ENCODE measurements at regions not wholly inside any gene's neighbourhood (a gene's known extent, or its start where the extent isn't known, plus 50 kb on each side); places are given as distances from the start of the nearest gene placed in this dataset.

DNA sequence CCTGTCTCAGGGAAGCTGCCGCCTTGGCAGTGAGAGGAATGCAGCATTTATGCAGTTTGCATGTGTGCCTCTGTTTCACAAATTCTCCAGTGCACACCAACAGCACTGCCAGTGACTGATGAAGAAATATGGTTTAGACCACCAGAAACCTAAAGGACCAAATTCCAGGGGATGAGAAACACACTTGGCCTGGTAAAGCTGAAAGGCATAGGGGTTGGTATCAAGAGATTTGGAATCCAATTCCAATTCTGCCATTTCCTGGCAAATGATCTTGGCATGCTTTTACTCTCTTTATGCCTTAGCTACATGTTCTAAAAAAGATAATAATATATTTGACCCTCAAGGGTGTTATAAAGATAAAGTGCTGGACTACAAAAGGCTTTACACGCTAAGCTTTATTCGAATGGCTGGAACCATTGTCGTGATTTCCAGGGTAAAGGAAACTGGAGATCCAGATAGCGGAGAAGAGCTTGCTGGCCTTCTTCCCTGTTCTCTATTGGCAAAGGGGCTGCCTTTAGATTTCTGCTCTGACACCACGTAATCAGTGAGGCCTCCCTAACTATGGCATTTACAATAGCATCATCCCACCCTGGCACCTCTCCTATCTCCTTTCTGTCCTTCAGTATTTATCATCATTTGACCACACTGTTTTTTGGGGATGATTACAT lies 359.8 kb upstream of the ASIC2 start:
- DNase-seq: no peak

DNA sequence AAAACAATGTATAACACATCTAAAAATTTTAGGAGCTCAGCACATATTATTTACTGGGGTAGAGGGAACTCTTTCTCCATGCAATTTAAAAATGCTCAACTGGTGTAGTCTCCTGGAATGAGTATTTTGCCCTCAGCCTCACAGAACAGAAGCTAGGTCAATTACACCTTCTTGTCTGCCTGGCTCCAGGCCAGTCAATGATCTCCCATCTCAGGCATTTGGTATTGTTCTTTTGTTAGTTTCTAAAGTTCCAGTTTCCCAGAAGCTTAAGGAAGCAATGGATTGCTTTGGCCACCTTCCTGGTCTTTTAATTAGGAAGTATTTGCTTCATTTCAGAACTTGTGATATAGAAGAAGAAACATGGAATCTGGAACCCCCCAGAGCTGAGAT lies 360.3 kb upstream of the ASIC2 start:
- DNase-seq: no peak

- no peak for DNase-seq
These were observed 364.1 kb upstream of the ASIC2 start for GRCh38 chr17:33657181-33657580.

- DNase-seq: no peak
These were observed 368.9 kb upstream of the ASIC2 start for GRCh38 chr17:33661975-33662374.

- DNase-seq: no peak
These were observed 371.2 kb upstream of the ASIC2 start for GRCh38 chr17:33664116-33664840.

- peak; percentile 12 for DNase-seq
These were observed 374.0 kb upstream of the ASIC2 start for GRCh38 chr17:33667052-33667509.

- DNase-seq: peak; percentile 19
These were observed 374.6 kb upstream of the ASIC2 start for GRCh38 chr17:33667671-33668070.

DNA sequence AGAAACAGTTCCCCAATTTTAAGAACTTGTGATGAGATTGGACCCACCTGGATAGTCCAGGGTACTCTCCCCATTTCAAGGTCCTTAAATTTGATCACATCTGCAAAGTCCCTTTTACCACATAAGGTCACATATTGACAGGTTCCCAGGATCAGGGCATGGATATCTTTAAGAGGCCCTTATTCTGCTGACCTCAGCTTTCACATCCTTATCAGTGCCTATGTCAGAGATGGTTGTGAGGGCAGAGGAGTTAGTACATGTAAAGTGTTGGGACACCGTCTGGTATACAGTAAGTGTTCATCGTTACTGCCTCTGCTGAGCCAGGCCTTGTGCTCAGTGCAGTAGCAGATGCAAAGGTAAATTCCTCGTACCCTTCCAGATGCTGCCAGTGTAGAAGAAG lies 375.4 kb upstream of the ASIC2 start:
- DNase-seq: no peak

DNA sequence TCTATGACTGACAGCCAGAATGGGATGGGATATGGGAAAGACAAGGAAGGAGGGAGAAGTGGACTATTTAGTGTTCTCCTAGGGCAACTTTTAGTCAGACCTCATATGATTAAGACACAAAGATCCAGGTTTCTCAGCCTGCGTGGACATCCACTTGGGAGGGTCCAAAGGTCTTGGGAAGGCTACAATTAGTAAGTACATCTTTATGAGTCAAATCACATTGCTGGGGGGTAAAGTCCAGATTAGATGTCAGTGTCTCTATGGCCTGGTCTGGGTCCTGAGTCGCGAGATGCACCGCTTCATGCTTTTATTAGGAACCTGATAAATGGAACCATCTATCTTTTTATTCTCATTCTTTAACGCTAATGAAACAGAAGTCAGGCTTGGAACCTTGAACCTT lies 378.4 kb upstream of the ASIC2 start:
- DNase-seq: no peak

- peak; percentile 56 for DNase-seq
These were observed 381.6 kb upstream of the ASIC2 start for GRCh38 chr17:33674685-33675084.

- no peak for DNase-seq
These were observed 383.3 kb upstream of the ASIC2 start for GRCh38 chr17:33676444-33676843.

GRCh38 chr17:33679595-33679994 lies 386.5 kb upstream of the ASIC2 start:
- no peak for DNase-seq

- no peak for DNase-seq
These were observed 387.4 kb upstream of the ASIC2 start for GRCh38 chr17:33680472-33680871.

DNA sequence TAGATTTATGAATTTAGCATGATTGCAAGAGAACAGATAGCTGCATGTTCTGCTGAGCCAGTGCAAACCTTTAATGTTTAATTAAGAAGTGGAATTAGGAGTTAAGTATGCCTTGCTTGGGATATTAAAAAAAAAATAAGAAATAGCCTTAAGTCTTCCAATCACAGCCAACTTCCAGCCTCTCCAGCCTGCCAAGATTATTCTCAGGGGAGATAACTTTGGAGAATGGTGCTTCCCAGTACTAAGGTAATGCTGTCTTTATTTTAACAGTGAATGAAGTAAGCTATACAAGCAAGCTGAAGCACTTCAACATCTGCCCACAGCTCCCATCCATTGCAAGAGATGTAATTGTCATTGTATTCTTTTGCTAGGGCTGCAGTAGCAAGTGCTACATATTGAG lies 389.5 kb upstream of the ASIC2 start:
- DNase-seq: no peak

DNA sequence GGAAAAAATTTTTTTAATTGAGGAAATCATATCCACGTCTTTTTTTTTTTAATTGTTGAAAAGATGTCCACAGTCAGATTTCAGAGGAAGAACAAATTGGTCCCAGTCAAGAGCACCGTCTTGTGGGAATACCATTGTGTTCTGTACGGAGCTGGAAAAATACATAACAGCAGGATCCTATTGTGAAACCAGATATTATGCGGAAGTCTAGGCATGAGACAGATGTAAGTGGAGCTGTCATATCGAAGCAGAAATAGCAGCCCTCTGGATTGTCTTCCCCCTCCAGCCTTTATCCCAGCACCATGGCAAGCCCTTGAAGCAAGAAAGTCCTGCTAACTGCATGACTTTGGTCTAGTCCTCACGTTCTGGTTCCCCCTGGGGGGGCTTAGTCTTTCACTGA lies 391.6 kb upstream of the ASIC2 start:
- DNase-seq: no peak

GRCh38 chr17:33686171-33686570 lies 393.1 kb upstream of the ASIC2 start:
- DNase-seq: peak; percentile 27

DNA sequence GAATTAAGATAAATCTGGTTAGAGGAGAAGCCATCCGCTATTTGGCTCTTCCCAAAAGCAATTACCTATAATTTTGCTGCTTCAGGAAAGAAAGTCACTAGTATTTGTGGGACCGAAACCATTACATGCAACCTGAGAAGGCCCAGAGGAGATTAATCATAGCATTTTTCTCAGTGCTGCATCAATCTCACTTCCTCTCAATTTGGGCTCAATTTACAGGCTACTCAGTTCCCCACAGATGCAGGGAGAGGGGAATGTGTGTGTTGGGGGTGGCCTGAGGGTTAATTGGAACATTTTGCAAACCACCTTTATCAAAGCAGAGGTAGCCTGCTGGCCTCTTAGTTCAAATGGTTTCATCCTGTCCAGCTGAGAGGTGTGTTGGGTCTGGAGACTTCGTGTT lies 394.7 kb upstream of the ASIC2 start:
- no peak for DNase-seq

GRCh38 chr17:33688771-33689170 lies 395.7 kb upstream of the ASIC2 start:
- no peak for DNase-seq

DNA sequence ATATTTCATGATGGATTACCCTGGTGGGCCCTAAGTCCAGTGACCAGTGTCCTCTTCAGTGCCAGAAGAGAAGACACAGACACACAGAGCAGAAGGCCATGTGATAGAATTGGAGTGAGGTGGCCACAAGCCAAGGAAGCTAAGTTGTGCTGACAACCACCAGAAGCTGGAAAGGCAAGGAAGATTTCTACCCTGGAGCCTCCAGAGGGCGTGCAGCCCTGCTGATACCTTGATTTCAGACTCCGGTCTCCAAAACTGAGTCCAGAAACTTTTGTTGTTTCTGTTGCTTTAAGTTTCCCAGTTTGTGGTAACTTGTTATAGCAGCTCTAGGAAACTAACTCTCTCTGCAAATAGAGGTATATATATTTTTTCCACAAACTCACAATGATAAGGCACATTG lies 396.6 kb upstream of the ASIC2 start:
- no peak for DNase-seq

DNA sequence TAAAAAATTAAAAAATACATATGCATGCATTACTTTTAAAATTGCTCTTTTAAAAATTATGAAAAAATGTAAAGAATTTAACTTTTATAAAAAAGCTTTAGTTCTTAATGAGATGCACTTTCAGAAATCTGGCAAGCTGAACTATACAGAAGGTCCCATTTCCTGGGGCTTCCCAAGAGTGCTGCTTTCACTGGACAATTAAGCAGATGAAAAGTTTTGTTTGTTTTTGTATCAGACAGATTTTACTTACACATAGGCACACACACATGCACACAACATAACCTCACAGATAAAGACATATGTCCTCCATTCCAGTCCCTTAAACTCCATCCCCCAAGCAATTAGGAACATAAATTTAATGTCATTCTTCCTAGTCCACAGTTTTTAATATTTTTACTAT lies 402.3 kb upstream of the ASIC2 start:
- DNase-seq: no peak

DNA sequence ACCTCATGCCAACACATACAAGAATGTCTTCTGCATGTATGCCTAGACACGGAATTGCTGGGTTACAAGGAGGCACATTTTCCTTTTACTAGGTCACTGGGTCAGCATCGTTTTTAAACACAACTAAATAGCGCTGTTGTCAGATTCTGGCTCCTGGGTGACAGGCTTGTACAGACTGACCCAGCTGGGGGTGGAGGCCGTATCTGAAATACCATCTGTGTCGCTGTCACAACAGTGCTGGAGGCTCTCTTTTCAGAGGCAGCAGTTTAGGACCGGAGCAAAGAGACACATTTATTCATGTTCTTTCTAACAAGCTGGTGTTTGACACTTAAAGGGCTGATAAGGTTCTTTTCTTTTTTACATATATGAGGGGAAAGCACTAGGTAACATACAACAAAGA lies 403.0 kb upstream of the ASIC2 start:
- no peak for DNase-seq

DNA sequence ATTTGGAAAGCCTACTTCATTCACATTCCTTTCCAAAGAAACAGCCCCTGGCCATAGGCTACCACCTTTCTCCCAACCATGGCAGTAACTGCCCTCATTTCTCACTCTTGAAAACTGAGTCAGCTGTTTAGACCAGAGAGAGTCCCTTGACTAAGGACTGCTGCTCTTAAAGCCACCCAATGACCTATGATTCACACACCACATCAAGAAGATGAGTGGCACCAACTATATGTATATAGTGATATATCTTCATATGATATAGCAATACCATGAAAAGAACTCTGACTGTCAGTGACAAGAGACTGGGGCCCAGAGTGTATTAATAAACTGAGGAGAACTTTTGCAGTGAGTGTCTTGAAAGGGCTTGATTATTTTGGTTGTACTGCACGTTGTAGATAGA lies 404.5 kb upstream of the ASIC2 start:
- no peak for DNase-seq

- no peak for DNase-seq
These were observed 408.8 kb upstream of the ASIC2 start for GRCh38 chr17:33701910-33702309.

DNA sequence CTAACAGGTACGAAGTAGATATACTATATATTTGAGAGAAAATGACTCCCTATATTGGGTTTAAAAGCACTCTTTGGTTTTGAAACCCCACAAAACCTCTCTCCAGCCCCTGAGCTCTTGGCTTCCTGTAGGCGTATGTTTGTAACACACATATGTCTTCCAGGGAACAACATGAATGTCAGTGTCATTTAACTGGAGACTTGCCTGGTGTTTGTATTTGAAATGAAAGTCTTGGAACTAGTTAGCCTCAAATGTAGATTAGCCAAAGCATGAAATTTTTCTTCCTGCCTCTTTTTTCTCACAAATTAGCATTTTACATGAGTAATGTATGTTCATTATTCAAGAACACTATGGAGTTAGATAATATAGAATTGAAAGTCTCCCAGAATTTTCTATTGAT lies 411.8 kb upstream of the ASIC2 start:
- DNase-seq: no peak

- DNase-seq: no peak
These were observed 416.8 kb upstream of the ASIC2 start for GRCh38 chr17:33709881-33710280.
